ENCODE measurements at regions not wholly inside any gene's neighbourhood (a gene's known extent, or its start where the extent isn't known, plus 50 kb on each side); places are given as distances from the start of the nearest gene placed in this dataset.

- Histone ChIP-seq H3K9me3 (ENCODE audit: control insufficient read depth, low read depth, low read length) (no peaks in the 10 kb centered on the region), H3K27ac (ENCODE audit: insufficient read length, low read depth, low read length) (no peak overlapping the region), H3K79me1 (ENCODE audit: insufficient read depth, low read depth, low read length, poor library complexity, severe bottlenecking) (no peaks in the 10 kb centered on the region), H3K4ac (ENCODE audit: low read depth, low read length) (no peak overlapping the region), H4K20me1 (ENCODE audit: control insufficient read depth, insufficient read depth, insufficient read length) (no peaks in the 10 kb centered on the region), H3K23me2 (ENCODE audit: insufficient read length, low read depth, low read length, poor library complexity, severe bottlenecking) (no peaks in the 10 kb centered on the region), H2BK15ac (ENCODE audit: low read depth, low read length) (no peak overlapping the region), H4K91ac (ENCODE audit: insufficient read length, low read depth, low read length) (no peak overlapping the region), H2BK12ac (ENCODE audit: insufficient read length, low read depth, low read length) (no peak overlapping the region), H3K23ac (ENCODE audit: insufficient read length, low read depth, low read length) (no peak overlapping the region), H2AK5ac (ENCODE audit: insufficient read length, low read length) (no peak overlapping the region), H3K9ac (ENCODE audit: extremely low read depth, insufficient read length, low read length) (no peak overlapping the region), H3K14ac (ENCODE audit: insufficient read depth, low read length) (no peak overlapping the region), H3K18ac (ENCODE audit: insufficient read length, low read depth, low read length) (no peak overlapping the region), H4K8ac (replicated peaks; ENCODE audit: insufficient read length, low read depth, low read length) (no peak overlapping the region), H2BK20ac (ENCODE audit: low read depth, low read length, poor library complexity, severe bottlenecking) (no peak overlapping the region), H3K79me2 (ENCODE audit: insufficient read depth, low read length) (no peaks in the 10 kb centered on the region), H4K5ac (ENCODE audit: insufficient read length, low read depth, low read length) (no peak overlapping the region), H2BK120ac (ENCODE audit: low read depth, low read length, poor library complexity, severe bottlenecking) (no peak overlapping the region), H2AFZ (ENCODE audit: low read length) (no peak overlapping the region), H3K56ac (ENCODE audit: insufficient read length, low read depth, low read length) (no peak overlapping the region), H2BK5ac (ENCODE audit: insufficient read length, low read length) (no peak overlapping the region), H3K4me1 (ENCODE audit: insufficient read depth, low read length) (no peaks in the 10 kb centered on the region), H3T11ph (ENCODE audit: low read length) (no peak overlapping the region), H3K27me3 (ENCODE audit: insufficient read depth, low read length) (no peaks in the 10 kb centered on the region), H3K4me2 (ENCODE audit: insufficient read depth, insufficient read length, low read length) (no peak overlapping the region)
- WGBS (ENCODE audit: extremely low coverage, insufficient read length, low lambda C conversion rate) = no CpG with 5 or more reads among the region's 8 CpGs
- Mint-ChIP-seq H3K9me3 (no peaks in the 10 kb centered on the region), H3K36me3 (ENCODE audit: insufficient read depth in 1 of 3, low read depth in 3 of 3) (no peaks in the 10 kb centered on the region; a peak in 1 of 7 replicates), H3K4me3 (no peak overlapping the region), H3K27ac (no peak overlapping the region), H3K27me3 (ENCODE audit: low read depth) (no peaks in the 10 kb centered on the region), H3K4me1 (no peaks in the 10 kb centered on the region; a peak in 1 of 4 replicates)
- TF ChIP-seq, protein P1, sequence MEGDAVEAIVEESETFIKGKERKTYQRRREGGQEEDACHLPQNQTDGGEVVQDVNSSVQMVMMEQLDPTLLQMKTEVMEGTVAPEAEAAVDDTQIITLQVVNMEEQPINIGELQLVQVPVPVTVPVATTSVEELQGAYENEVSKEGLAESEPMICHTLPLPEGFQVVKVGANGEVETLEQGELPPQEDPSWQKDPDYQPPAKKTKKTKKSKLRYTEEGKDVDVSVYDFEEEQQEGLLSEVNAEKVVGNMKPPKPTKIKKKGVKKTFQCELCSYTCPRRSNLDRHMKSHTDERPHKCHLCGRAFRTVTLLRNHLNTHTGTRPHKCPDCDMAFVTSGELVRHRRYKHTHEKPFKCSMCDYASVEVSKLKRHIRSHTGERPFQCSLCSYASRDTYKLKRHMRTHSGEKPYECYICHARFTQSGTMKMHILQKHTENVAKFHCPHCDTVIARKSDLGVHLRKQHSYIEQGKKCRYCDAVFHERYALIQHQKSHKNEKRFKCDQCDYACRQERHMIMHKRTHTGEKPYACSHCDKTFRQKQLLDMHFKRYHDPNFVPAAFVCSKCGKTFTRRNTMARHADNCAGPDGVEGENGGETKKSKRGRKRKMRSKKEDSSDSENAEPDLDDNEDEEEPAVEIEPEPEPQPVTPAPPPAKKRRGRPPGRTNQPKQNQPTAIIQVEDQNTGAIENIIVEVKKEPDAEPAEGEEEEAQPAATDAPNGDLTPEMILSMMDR (conservative IDR thresholded peaks at IDR 0.05) = no peak
- no peak for DNase-seq
Observed at GRCh38 chr4:114752391-114753165, 154.0 kb downstream of the UGT8 start.
